H1 (cell line): ENCODE measurements at regions not wholly inside any gene's neighbourhood (a gene's known extent, or its start where the extent isn't known, plus 50 kb on each side); places are given as distances from the start of the nearest gene placed in this dataset.

ENCODE experiments used
- EZH2 ChIP-seq: fragments of 200-600 bp; sonication (generic); IDR thresholded peaks from 2 replicates; pipeline ENCODE4 v1.7.1; 2012; ENCODE audit warnings: low read depth, mild to moderate bottlenecking, moderate library complexity, low read length, inconsistent platforms; ENCODE audit not compliant: severe bottlenecking
- KDM5A ChIP-seq: fragments of 200-600 bp; IDR thresholded peaks from 2 replicates; pipeline ENCODE4 v1.7.1; 2012; ENCODE audit warnings: mild to moderate bottlenecking, low read length, inconsistent platforms, mixed read lengths

DNA sequence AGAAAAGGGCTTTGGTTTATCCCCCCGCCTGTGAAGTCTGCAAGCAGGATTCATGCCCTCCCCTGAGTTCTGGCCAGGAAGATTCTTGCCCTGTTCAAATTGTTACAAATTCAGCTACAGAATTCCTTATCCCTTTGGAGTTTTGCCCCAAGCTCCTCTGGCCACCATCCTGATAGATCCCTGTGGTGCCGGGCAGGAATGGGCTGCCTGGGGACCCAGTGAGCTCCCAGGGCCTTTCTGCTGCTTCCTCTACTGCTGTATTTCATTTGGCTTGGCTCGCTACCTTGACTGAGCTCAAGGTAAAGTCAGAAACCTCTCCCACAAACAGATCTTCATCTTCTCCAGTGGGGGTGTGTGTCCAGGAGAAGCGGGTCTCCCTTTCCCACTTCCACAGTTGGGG lies 194.6 kb upstream of the NBEA start (continued):
- TF ChIP-seq EZH2, result no peak
- no peak for TF ChIP-seq KDM5A
